NT2/D1 (cell line): ENCODE measurements at regions not wholly inside any gene's neighbourhood (a gene's known extent, or its start where the extent isn't known, plus 50 kb on each side); places are given as distances from the start of the nearest gene placed in this dataset.

Source experiments
- DNase-seq: peaks from one replicate; pipeline ENCODE4 v3.0.0-alpha.2; 2011; ENCODE audit warnings: low read depth, low spot score
- H3K27me3 ChIP-seq: 2 replicates; pipeline ENCODE4 v1.6.0; 2011; ENCODE audit warnings: mild to moderate bottlenecking; ENCODE audit not compliant: insufficient read length, insufficient read depth
- H3K36me3 ChIP-seq: 2 replicates; pipeline ENCODE4 v1.6.1; 2011; ENCODE audit warnings: mild to moderate bottlenecking, low read length, mixed read lengths; ENCODE audit not compliant: insufficient read depth, insufficient read length
- H3K4me1 ChIP-seq: 2 replicates; pipeline ENCODE4 v1.5.1; 2011; ENCODE audit not compliant: insufficient read depth, insufficient read length
- H3K4me3 ChIP-seq: 2 replicates; pipeline ENCODE4 v1.5.1; 2011; ENCODE audit warnings: low read depth; ENCODE audit not compliant: insufficient read length
- H3K9ac ChIP-seq: 2 replicates; pipeline ENCODE4 v1.6.0; 2011; ENCODE audit warnings: low read depth; ENCODE audit not compliant: insufficient read length
- H3K9me3 ChIP-seq: 2 replicates; pipeline ENCODE4 v1.5.1; 2011; ENCODE audit warnings: mild to moderate bottlenecking, low read length; ENCODE audit not compliant: insufficient read depth
- SUZ12 ChIP-seq: IDR thresholded peaks from 2 replicates; pipeline ENCODE4 v1.6.1; 2011; ENCODE audit not compliant: insufficient read length, insufficient read depth; ENCODE audit errors: extremely low read depth
- YY1 ChIP-seq: IDR thresholded peaks from 2 replicates; pipeline ENCODE4 v1.6.1; 2011; ENCODE audit not compliant: insufficient read length, insufficient read depth
- ZNF274 ChIP-seq: IDR thresholded peaks from 2 replicates; pipeline ENCODE4 v1.6.1; 2011; ENCODE audit warnings: mild to moderate bottlenecking, low read depth, low read length

DNA sequence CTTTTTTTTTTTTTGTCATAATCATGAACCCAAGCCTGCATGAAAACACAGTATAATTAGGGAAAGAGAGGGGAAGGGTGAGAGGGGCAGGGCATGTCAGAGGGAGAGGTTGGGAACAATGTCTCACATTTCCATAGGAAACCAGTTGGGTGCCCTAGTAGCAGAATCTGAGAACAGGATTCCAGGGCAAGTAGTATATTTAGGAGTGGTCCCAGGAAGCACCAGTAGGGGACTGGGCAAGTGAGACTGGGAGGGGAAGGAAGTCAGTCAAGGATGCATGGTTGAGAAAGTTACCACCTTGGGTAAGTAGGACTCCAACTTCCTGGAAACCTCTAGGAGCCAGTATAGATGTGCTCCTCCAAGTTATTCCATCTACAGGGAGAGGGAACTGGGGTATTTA is 88.6 kb upstream of the MAFB start:
- DNase-seq, result no peak
- no peak for TF ChIP-seq YY1
- no peak for TF ChIP-seq SUZ12
- TF ChIP-seq ZNF274, result no peak
- H3K9ac ChIP-seq, result no peak overlapping the region
- H3K4me1 ChIP-seq, result no peaks in the 10 kb centered on the region
- no peaks in the 10 kb centered on the region for H3K27me3 ChIP-seq
- no peaks in the 10 kb centered on the region for H3K9me3 ChIP-seq
- H3K36me3 ChIP-seq, result no peaks in the 10 kb centered on the region
- no peak overlapping the region for H3K4me3 ChIP-seq

- TF ChIP-seq YY1 (no peak), ZNF274 (no peak), SUZ12 (no peak)
- Histone ChIP-seq H3K4me3 (no peak overlapping the region), H3K9me3 (no peaks in the 10 kb centered on the region), H3K4me1 (no peaks in the 10 kb centered on the region), H3K36me3 (no peaks in the 10 kb centered on the region), H3K27me3 (no peaks in the 10 kb centered on the region), H3K9ac (no peak overlapping the region)
- DNase-seq, result no peak
Measured at GRCh38 chr20:40778894-40779496, 90.0 kb upstream of the MAFB start.

DNA sequence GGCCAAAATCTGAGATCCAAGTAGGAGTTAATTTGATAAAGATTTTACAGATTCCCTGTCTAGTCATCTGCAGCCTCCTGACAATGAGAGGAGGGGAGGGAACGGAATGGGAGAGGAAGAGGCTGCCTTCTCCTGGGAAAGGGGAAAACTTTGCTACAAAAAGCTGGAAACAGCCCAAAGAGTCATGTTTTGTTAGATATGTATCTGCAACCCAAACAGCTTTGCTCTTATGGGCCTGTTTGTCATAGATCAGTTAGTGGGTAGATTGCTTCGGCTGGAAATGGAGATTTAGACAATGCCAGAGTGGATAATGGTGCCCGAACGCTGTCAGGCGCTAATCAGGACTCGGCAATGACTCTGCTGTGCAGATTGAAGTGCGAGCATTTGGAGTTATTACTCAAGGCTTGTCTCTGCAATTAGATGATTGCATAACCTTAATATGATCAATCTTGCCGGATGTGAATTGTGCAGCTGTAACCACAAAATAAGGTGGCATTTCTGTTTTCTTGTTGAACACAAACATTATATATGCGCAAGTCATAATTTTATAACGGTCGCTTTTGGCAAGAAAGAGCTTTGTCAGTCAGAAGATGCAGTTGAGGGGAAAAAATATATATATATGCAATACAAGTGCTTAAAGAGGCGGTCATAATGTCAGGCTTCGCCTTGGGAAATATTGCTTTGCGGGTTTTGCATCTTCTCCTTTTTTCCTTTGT is 92.4 kb upstream of the MAFB start:
- TF ChIP-seq SUZ12, result no peak
- TF ChIP-seq YY1, result no peak
- TF ChIP-seq ZNF274, result no peak
- H3K27me3 ChIP-seq, result no peaks in the 10 kb centered on the region

DNA sequence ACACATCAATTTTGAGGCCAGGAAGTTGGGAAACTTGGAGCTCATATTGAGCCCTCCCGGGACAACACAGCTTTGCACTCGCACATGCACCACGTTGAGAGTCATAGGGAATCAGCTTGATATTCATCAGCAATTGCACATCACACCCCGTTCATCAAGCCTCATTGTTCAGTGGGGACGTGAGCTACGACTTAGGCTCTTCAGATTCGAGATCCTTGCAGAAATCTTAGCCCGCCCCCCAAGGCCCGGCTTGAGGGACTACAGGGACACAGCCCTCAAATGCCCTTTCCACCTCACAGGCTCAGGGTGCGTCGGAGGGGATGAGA is 93.0 kb upstream of the MAFB start:
- Histone ChIP-seq H3K4me1 (no peaks in the 10 kb centered on the region), H3K9me3 (no peaks in the 10 kb centered on the region), H3K27me3 (no peaks in the 10 kb centered on the region), H3K4me3 (no peak overlapping the region), H3K36me3 (no peaks in the 10 kb centered on the region), H3K9ac (no peak overlapping the region)
- no peak for TF ChIP-seq SUZ12
- no peak for TF ChIP-seq YY1
- TF ChIP-seq ZNF274, result no peak
- DNase-seq, result no peak

More for the DNA sequence above, 92.4 kb upstream of the MAFB start:
- no peak overlapping the region for H3K4me3 ChIP-seq
- H3K9ac ChIP-seq, result no peak overlapping the region
- no peaks in the 10 kb centered on the region for H3K9me3 ChIP-seq
- no peak for DNase-seq
- no peaks in the 10 kb centered on the region for H3K36me3 ChIP-seq
- no peaks in the 10 kb centered on the region for H3K4me1 ChIP-seq

DNA sequence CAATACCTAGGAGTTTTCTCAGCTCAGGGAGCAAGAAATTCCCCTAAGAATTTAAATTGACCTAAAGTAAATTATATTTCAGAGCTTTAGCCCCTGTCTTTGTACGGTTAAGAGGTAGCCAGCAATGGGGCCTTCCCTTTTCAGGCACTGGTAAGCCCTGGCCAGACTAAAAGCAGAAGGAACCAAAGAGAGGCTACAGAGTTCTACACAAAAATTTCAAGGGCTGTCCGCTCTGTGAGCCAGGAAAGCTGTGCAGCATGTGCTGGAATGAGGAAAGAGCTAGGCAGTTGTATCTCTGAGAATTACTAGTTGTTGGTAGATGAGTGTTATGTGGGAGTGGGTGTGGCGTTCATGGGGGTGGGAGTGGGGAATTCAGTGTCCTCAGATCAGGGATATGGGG is 96.3 kb upstream of the MAFB start:
- Histone ChIP-seq H3K27me3 (no peaks in the 10 kb centered on the region), H3K9me3 (no peaks in the 10 kb centered on the region), H3K4me1 (no peaks in the 10 kb centered on the region), H3K4me3 (no peak overlapping the region), H3K36me3 (no peaks in the 10 kb centered on the region), H3K9ac (no peak overlapping the region)
- no peak for TF ChIP-seq ZNF274
- no peak for TF ChIP-seq YY1
- TF ChIP-seq SUZ12, result no peak
- no peak for DNase-seq

DNA sequence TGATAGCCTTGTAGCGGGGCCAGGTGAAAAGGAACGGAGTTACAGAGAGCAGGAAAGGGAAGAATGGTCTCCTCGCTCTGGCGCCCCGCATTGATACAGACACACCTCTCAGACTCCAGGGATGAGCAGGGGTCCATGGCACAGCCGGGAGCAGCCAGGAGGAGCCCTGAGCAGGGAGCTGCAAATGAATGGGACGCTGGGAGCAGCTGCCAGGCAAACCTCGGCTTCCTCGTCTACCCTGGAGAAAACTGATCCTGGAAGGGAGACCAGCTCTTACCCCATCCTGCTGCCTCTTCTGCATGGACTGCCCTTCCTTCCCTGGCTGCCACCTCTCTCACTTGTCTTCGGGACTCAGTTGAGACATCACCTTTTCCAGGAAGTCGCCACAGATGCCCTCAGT is 97.3 kb upstream of the MAFB start:
- Histone ChIP-seq H3K4me3 (no peak overlapping the region), H3K36me3 (no peaks in the 10 kb centered on the region), H3K9me3 (no peaks in the 10 kb centered on the region), H3K27me3 (no peaks in the 10 kb centered on the region), H3K4me1 (no peaks in the 10 kb centered on the region), H3K9ac (no peak overlapping the region)
- no peak for DNase-seq
- TF ChIP-seq SUZ12 (no peak), ZNF274 (no peak), YY1 (no peak)

DNA sequence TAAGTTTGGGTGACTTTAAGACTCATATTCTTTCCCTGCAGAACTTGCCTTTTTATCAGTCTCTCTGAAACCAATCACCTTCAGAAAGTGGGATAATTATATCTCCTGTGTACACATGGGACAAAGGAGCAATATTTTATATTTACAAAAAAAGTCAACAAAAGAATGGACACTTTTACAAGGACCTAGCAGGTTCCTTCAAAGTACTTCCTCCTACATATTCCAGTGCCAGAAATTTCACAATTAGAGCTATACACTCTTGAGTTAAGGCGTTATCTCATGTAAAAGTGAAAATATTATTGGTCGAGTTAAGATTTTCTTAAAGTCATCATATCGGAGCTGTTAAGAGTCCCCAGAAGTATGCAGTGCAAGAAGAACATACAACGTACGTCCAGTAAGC is 98.9 kb upstream of the MAFB start:
- TF ChIP-seq SUZ12 (no peak), ZNF274 (no peak), YY1 (no peak)
- Histone ChIP-seq H3K9ac (no peak overlapping the region), H3K4me1 (no peaks in the 10 kb centered on the region), H3K36me3 (no peaks in the 10 kb centered on the region), H3K27me3 (no peaks in the 10 kb centered on the region), H3K9me3 (no peaks in the 10 kb centered on the region), H3K4me3 (no peak overlapping the region)
- DNase-seq, result no peak
